Neural cell (in vitro differentiated cells): ENCODE measurements at regions not wholly inside any gene's neighbourhood (a gene's known extent, or its start where the extent isn't known, plus 50 kb on each side); places are given as distances from the start of the nearest gene placed in this dataset.

Experiments used
- H2AFZ ChIP-seq: fragments of 200-600, 300-800 bp; sonication (generic), shearing (Covaris generic); 2 replicates; pipeline ENCODE4 v1.6.0; 2014; ENCODE audit warnings: low read depth, mild to moderate bottlenecking, antibody characterized with exemption, low read length, moderate library complexity
- H3F3A ChIP-seq: fragments of 200-600 bp; shearing (Covaris generic); 2 replicates; pipeline ENCODE4 v1.6.1; 2016; ENCODE audit warnings: mild to moderate bottlenecking, moderate library complexity, mixed read lengths, antibody characterized with exemption, low read length; ENCODE audit not compliant: insufficient read depth, poor library complexity, severe bottlenecking
- H3K27ac ChIP-seq: fragments of 200-600, 300-800 bp; sonication (generic), shearing (Covaris generic); 2 replicates; pipeline ENCODE4 v1.5.1; 2014; ENCODE audit warnings: mild to moderate bottlenecking, low read length, moderate library complexity
- H3K27me3 ChIP-seq: fragments of 300-800, 200-600 bp; sonication (generic), shearing (Covaris generic); 2 replicates; pipeline ENCODE4 v1.6.0; 2014; ENCODE audit warnings: mild to moderate bottlenecking, low read depth, low read length, moderate library complexity; ENCODE audit not compliant: insufficient read depth
- H3K36me3 ChIP-seq: fragments of 300-800, 200-600 bp; sonication (generic), shearing (Covaris generic); 2 replicates; pipeline ENCODE4 v1.5.1; 2014; ENCODE audit warnings: mild to moderate bottlenecking, antibody characterized with exemption, low read length, moderate library complexity; ENCODE audit not compliant: insufficient read depth
- H3K4me2 ChIP-seq: fragments of 300-800, 200-600 bp; sonication (generic), shearing (Covaris generic); 2 replicates; pipeline ENCODE4 v1.6.0; 2014; ENCODE audit warnings: mild to moderate bottlenecking, low read length
- H3K4me3 ChIP-seq: fragments of 300-800, 200-600 bp; sonication (generic), shearing (Covaris generic); 2 replicates; pipeline ENCODE4 v1.5.1; 2014; ENCODE audit warnings: mild to moderate bottlenecking, low read length, moderate library complexity
- H3K79me2 ChIP-seq: fragments of 200-600 bp; shearing (Covaris generic); replicated peaks from 2 replicates; pipeline ENCODE4 v1.6.0; 2014; ENCODE audit warnings: mild to moderate bottlenecking, low read length, moderate library complexity; ENCODE audit not compliant: insufficient read depth
- H3K9ac ChIP-seq: fragments of 300-800, 200-600 bp; sonication (generic), shearing (Covaris generic); 2 replicates; pipeline ENCODE4 v1.6.1; 2016; ENCODE audit warnings: mild to moderate bottlenecking, low read length, mixed read lengths
- H3K9me2 ChIP-seq: fragments of 200-600 bp; shearing (Covaris generic); 2 replicates; pipeline ENCODE4 v1.6.1; 2016; ENCODE audit warnings: mild to moderate bottlenecking, low read length, mixed read lengths; ENCODE audit not compliant: insufficient read depth
- H3K9me3 ChIP-seq: fragments of 200-600, 300-800 bp; sonication (generic), shearing (Covaris generic); 2 replicates; pipeline ENCODE4 v1.6.1; 2016; ENCODE audit warnings: mild to moderate bottlenecking, mixed run types, low read length, moderate library complexity, mixed read lengths
- H4K20me1 ChIP-seq: fragments of 200-600 bp; shearing (Covaris generic); 2 replicates; pipeline ENCODE4 v1.6.1; 2016; ENCODE audit warnings: mild to moderate bottlenecking, mixed run types; ENCODE audit not compliant: insufficient read depth
- CTCF ChIP-seq: fragments of 450-650 bp; IDR thresholded peaks from 2 replicates; pipeline ENCODE4 v1.5.1; 2014; ENCODE audit warnings: antibody characterized with exemption, mild to moderate bottlenecking, moderate library complexity; ENCODE audit not compliant: poor library complexity, severe bottlenecking
- EP300 ChIP-seq: fragments of 450-650 bp; conservative IDR thresholded peaks from 2 replicates; pipeline ENCODE4 v1.6.1; 2014; ENCODE audit warnings: antibody characterized with exemption, mild to moderate bottlenecking, moderate library complexity; ENCODE audit not compliant: poor library complexity, severe bottlenecking
- EZH2 ChIP-seq: fragments of 200-600, 300-800 bp; shearing (Covaris generic), sonication (generic); IDR thresholded peaks from 2 replicates; pipeline ENCODE4 v1.6.1; 2014; ENCODE audit warnings: antibody characterized with exemption, low read length, borderline replicate concordance, mild to moderate bottlenecking; ENCODE audit not compliant: insufficient read depth, poor library complexity, severe bottlenecking
- MXI1 ChIP-seq: fragments of 450-650 bp; conservative IDR thresholded peaks from 2 replicates; pipeline ENCODE4 v1.6.1; 2014; ENCODE audit warnings: antibody characterized with exemption, mild to moderate bottlenecking; ENCODE audit not compliant: poor library complexity, severe bottlenecking
- POLR2AphosphoS5 ChIP-seq: IDR thresholded peaks from 2 replicates; pipeline ENCODE4 v1.6.1; 2012
- RAD21 ChIP-seq: fragments of 450-650 bp; conservative IDR thresholded peaks from 2 replicates; pipeline ENCODE4 v1.6.1; 2014; ENCODE audit warnings: antibody characterized with exemption, mild to moderate bottlenecking, moderate library complexity
- REST ChIP-seq: IDR thresholded peaks from 2 replicates; pipeline ENCODE4 v1.6.1; 2012; ENCODE audit warnings: borderline replicate concordance
- SMC3 ChIP-seq: fragments of 450-650 bp; conservative IDR thresholded peaks from 2 replicates; pipeline ENCODE4 v1.6.1; 2014; ENCODE audit warnings: antibody characterized with exemption, mild to moderate bottlenecking, moderate library complexity; ENCODE audit not compliant: poor library complexity
- TAF1 ChIP-seq: IDR thresholded peaks from 2 replicates; pipeline ENCODE4 v1.6.1; 2012; ENCODE audit warnings: low read depth

GRCh38 chr7:51472873-51473272, 156.3 kb upstream of the COBL start:
- peak overlapping the region; percentile 66 for H3K4me3 ChIP-seq
- no peaks in the 10 kb centered on the region for H4K20me1 ChIP-seq
- no peaks in the 10 kb centered on the region for H3K9me2 ChIP-seq
- no peaks in the 10 kb centered on the region for H3F3A ChIP-seq
- H3K27ac ChIP-seq: no peak overlapping the region
- no peaks in the 10 kb centered on the region for H3K36me3 ChIP-seq
- no peak overlapping the region for H2AFZ ChIP-seq
- no peaks in the 10 kb centered on the region for H3K27me3 ChIP-seq
- TF ChIP-seq SMC3 (no peak), CTCF (no peak), TAF1 (no peak), REST (no peak)
- no peak overlapping the region for H3K9ac ChIP-seq
- no peaks in the 10 kb centered on the region for H3K9me3 ChIP-seq
- no peaks in the 10 kb centered on the region for H3K79me2 ChIP-seq
- H3K4me2 ChIP-seq: no peak overlapping the region

- no peaks in the 10 kb centered on the region for H3F3A ChIP-seq
- TF ChIP-seq CTCF: no peak
- no peak for TF ChIP-seq EP300
- no peak for TF ChIP-seq RAD21
- TF ChIP-seq REST: no peak
- no peak for TF ChIP-seq POLR2AphosphoS5
- no peak for TF ChIP-seq MXI1
- TF ChIP-seq TAF1: no peak
- TF ChIP-seq EZH2: no peak
- TF ChIP-seq SMC3: no peak
- no peaks in the 10 kb centered on the region for H3K79me2 ChIP-seq
- peak overlapping the region; percentile 69 for H3K9ac ChIP-seq
- H3K27me3 ChIP-seq: no peaks in the 10 kb centered on the region
- peak overlapping the region; percentile 69 for H2AFZ ChIP-seq
- peak overlapping the region; percentile 59 for H3K4me2 ChIP-seq
- no peaks in the 10 kb centered on the region for H4K20me1 ChIP-seq
- peak overlapping the region; percentile 85 for H3K27ac ChIP-seq
- no peaks in the 10 kb centered on the region for H3K9me2 ChIP-seq
- H3K36me3 ChIP-seq: no peaks in the 10 kb centered on the region
- H3K4me3 ChIP-seq: peak overlapping the region; percentile 66
- H3K9me3 ChIP-seq: no peaks in the 10 kb centered on the region
These were observed 155.3 kb upstream of the COBL start for GRCh38 chr7:51471981-51472296.
